Colonic mucosa (tissue), 4 donors: ENCODE measurements at regions not wholly inside any gene's neighbourhood (a gene's known extent, or its start where the extent isn't known, plus 50 kb on each side); places are given as distances from the start of the nearest gene placed in this dataset.

Experiments
- DNase-seq: peaks from one replicate; pipeline ENCODE4 v3.0.0-alpha.2; 2020
- H3K27ac ChIP-seq: fragments of 200-600 bp; one replicate; pipeline ENCODE4 v1.8.0; 2021
- H3K27me3 ChIP-seq: fragments of 200-600 bp; one replicate; pipeline ENCODE4 v1.8.0; 2021
- H3K36me3 ChIP-seq: fragments of 200-600 bp; one replicate; pipeline ENCODE4 v1.8.0; 2021
- H3K4me1 ChIP-seq: fragments of 200-600 bp; one replicate; pipeline ENCODE4 v1.8.0; 2021; ENCODE audit warnings: mild to moderate bottlenecking
- H3K4me3 ChIP-seq: fragments of 200-600 bp; one replicate; pipeline ENCODE4 v1.8.0; 2021
- H3K9ac ChIP-seq, 2 donors: one replicate each; pipeline ENCODE4 v1.7.0; 2013; ENCODE audit warnings: control low read depth in 2 of 2, low read depth in 2 of 2, low read length in 2 of 2
- H3K9me3 ChIP-seq: fragments of 200-600 bp; one replicate; pipeline ENCODE4 v1.8.0; 2021
- CTCF ChIP-seq: fragments of 200-600 bp; IDR thresholded peaks from one replicate; pipeline ENCODE4 v1.8.0; 2022; ENCODE audit warnings: antibody characterized with exemption, mild to moderate bottlenecking
- intact Hi-C: fragments of 100-400 bp; cut with DNase I; formaldehyde crosslinking; loops from one replicate; pipeline ENCODE4 v1.14.1; 2022
- donor health status: healthy.
- donor health status: DM: no; HTN: no; CAD: no.
- donor health status: DM: no; HTN: no; CAD: no.

DNA sequence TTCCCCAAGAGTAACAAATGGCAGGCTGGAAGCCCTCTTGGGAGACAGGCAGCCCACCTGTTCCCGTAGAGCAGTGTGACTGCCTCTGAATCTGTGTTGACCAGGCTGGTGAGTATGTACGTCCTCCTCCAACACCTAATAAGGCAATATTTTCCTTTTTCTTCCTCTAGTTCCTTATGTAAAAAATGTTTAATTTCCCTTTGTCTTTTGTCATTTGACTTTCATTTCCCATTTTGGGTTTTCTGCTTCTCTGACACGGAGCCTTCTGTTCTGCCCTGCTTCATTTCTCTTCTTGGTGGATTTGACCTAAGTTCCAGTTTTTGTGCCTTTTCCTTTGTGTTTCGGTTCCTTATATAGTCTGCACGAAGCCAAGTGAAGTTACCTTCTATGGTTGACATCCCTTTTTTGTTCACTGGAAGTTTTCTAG is 65.8 kb upstream of the ATF3 start:
- Histone ChIP-seq H3K4me1 (no peaks in the 10 kb centered on the region), H3K9me3 (no peaks in the 10 kb centered on the region), H3K27ac (no peak overlapping the region), H3K36me3 (no peaks in the 10 kb centered on the region), H3K4me3 (no peak overlapping the region), H3K9ac (no peak overlapping the region), H3K27me3 (no peaks in the 10 kb centered on the region)
- no peak for TF ChIP-seq CTCF
- intact Hi-C loops: no loop called here
- DNase-seq: no peak

GRCh38 chr1:212544110-212544509 is 64.5 kb upstream of the ATF3 start:
- Histone ChIP-seq H3K4me1 (no peaks in the 10 kb centered on the region), H3K27ac (no peak overlapping the region), H3K36me3 (no peaks in the 10 kb centered on the region), H3K9me3 (no peaks in the 10 kb centered on the region), H3K9ac (no peak overlapping the region), H3K4me3 (no peak overlapping the region), H3K27me3 (no peaks in the 10 kb centered on the region)
- intact Hi-C loops: no loop called here
- no peak for TF ChIP-seq CTCF
- no peak for DNase-seq

GRCh38 chr1:212545941-212546635 is 62.5 kb upstream of the ATF3 start:
- DNase-seq: no peak
- no peaks in the 10 kb centered on the region for H3K9me3 ChIP-seq
- no peaks in the 10 kb centered on the region for H3K4me1 ChIP-seq
- no peaks in the 10 kb centered on the region for H3K36me3 ChIP-seq
- H3K4me3 ChIP-seq: no peak overlapping the region
- intact Hi-C loops: no loop called here
- no peaks in the 10 kb centered on the region for H3K27me3 ChIP-seq
- H3K9ac ChIP-seq: no peak overlapping the region
- no peak for TF ChIP-seq CTCF
- H3K27ac ChIP-seq: no peak overlapping the region

GRCh38 chr1:212549503-212550017 is 59.0 kb upstream of the ATF3 start:
- no peaks in the 10 kb centered on the region for H3K9me3 ChIP-seq
- H3K27ac ChIP-seq: no peak overlapping the region
- TF ChIP-seq CTCF: no peak
- intact Hi-C loops: loop anchor here (10.0 kb wide), 1 partner anchor 65 kb away; no protein-coding TSS in a partner anchor
- no peak overlapping the region for H3K9ac ChIP-seq
- no peaks in the 10 kb centered on the region for H3K4me1 ChIP-seq
- no peaks in the 10 kb centered on the region for H3K36me3 ChIP-seq
- no peaks in the 10 kb centered on the region for H3K27me3 ChIP-seq
- H3K4me3 ChIP-seq: no peak overlapping the region
- DNase-seq: no peak

DNA sequence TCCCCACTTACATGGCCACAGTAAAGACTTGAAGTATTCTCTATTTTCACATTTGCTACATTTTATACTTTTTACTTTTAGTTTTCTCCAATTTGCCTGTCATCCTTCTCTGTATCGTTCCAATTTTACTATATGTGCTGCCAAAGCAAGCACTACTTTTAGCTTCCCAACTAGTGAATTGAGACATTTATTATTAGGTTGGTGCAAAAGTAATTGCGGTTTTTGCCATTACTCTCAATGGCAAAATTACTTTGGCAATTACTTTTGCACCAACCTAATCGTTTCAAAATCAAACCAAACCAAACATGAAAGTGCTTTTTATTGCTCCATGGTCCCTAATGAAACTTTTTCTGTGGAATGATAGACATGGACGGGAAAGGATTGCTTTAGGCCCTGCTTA is 56.6 kb upstream of the ATF3 start:
- no peak for DNase-seq
- Histone ChIP-seq H3K4me3 (no peak overlapping the region), H3K27ac (no peak overlapping the region), H3K4me1 (no peaks in the 10 kb centered on the region), H3K9ac (no peak overlapping the region), H3K27me3 (no peaks in the 10 kb centered on the region), H3K9me3 (no peaks in the 10 kb centered on the region), H3K36me3 (no peaks in the 10 kb centered on the region)
- intact Hi-C loops: loop anchor here (10.0 kb wide), 1 partner anchor 67 kb away; no protein-coding TSS in a partner anchor
- no peak for TF ChIP-seq CTCF
